OCI-LY3 (cell line): ENCODE measurements at regions not wholly inside any gene's neighbourhood (a gene's known extent, or its start where the extent isn't known, plus 50 kb on each side); places are given as distances from the start of the nearest gene placed in this dataset.
"Not testable (repeated sequence)": the region's sequence is repeated elsewhere in the genome, so short reads cannot be mapped to it uniquely, and the experiment has no call there.

Experiments used
- EZH2phosphoT487 ChIP-seq: fragments of 200-600 bp; shearing (Covaris generic); IDR thresholded peaks from 2 replicates; pipeline ENCODE4 v1.6.1; 2018; ENCODE audit warnings: antibody characterized with exemption, mixed run types, low read depth
- TF ChIP-seq, protein P1 (sequence below): fragments of 200-600, 300-600 bp; sonication (generic); IDR thresholded peaks from 2 replicates; pipeline ENCODE4 v1.5.1; 2014; ENCODE audit warnings: antibody characterized with exemption, low read length, low read depth

DNA sequence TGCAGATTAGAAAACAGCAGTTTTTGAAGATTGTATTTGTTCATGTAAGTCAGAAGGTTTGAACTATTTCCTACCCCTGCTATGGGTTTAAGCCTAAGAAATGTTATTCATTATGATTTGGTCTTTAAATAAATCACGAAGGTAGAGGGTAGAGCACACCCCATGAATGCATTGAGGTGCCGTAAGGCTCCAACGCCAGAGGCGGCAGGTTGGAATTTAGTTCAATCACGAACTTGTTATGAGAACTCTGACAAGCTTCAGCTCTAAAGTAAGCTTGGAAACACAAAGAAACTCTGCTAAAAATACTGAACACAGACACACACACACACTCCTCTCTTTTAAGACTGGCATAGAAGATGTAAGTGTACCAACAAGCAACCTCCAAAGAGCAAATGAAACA lies 2974.6 kb upstream of the OR11H1 start:
- TF ChIP-seq, protein P1, sequence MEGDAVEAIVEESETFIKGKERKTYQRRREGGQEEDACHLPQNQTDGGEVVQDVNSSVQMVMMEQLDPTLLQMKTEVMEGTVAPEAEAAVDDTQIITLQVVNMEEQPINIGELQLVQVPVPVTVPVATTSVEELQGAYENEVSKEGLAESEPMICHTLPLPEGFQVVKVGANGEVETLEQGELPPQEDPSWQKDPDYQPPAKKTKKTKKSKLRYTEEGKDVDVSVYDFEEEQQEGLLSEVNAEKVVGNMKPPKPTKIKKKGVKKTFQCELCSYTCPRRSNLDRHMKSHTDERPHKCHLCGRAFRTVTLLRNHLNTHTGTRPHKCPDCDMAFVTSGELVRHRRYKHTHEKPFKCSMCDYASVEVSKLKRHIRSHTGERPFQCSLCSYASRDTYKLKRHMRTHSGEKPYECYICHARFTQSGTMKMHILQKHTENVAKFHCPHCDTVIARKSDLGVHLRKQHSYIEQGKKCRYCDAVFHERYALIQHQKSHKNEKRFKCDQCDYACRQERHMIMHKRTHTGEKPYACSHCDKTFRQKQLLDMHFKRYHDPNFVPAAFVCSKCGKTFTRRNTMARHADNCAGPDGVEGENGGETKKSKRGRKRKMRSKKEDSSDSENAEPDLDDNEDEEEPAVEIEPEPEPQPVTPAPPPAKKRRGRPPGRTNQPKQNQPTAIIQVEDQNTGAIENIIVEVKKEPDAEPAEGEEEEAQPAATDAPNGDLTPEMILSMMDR: not testable (repeated sequence)
- not testable (repeated sequence) for TF ChIP-seq EZH2phosphoT487
